Right lobe of liver (tissue), 4 donors: ENCODE measurements at regions not wholly inside any gene's neighbourhood (a gene's known extent, or its start where the extent isn't known, plus 50 kb on each side); places are given as distances from the start of the nearest gene placed in this dataset.

Experiments used
- CTCF ChIP-seq, 4 donors: fragments of 200-600 bp in 3 of 4; fragments of 450-650 bp in 1 of 4; IDR thresholded peaks; one replicate each; pipeline versions ENCODE4 v1.5.1 to v1.8.0; 2016 to 2022; ENCODE audit warnings: antibody characterized with exemption in 4 of 4, mild to moderate bottlenecking in 2 of 4
- POLR2A ChIP-seq: fragments of 450-650 bp; IDR thresholded peaks from one replicate; pipeline ENCODE4 v1.6.1; 2017; ENCODE audit warnings: antibody characterized with exemption, mild to moderate bottlenecking
- donor health status: DM: no; HTN: no; CAD: no.
- donor health status: DM: no; HTN: no; CAD: no.
- donor health status: DM: no; HTN: yes; CAD: no.

DNA sequence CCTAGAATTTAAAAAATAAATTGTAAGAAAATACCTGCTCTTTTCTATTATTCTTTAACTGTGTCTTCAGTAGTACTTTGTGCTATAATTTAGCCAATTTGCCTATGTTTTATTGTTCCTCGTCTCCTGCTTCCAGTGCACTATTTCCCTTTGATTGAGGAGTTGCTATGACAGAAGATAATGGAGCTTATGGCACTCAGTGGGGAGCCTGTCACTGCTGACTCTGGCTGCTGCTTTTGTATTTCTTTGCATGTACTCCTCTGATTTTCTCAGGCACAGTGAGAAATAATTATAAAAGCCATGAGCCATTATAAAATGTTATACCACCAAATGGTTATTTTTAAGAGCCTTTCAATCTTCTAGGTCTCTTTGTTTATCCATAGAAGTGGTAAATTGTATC, 1310.8 kb upstream of the SLC39A10 start:
- TF ChIP-seq CTCF (IDR thresholded peaks at IDR 0.05) (no peak), POLR2A (no peak)
